RWPE2 (cell line): ENCODE measurements at regions not wholly inside any gene's neighbourhood (a gene's known extent, or its start where the extent isn't known, plus 50 kb on each side); places are given as distances from the start of the nearest gene placed in this dataset.

Experiments
- ATAC-seq: fragments of 200-7000 bp; cut with Tn5 transposase; 3 replicates; pipeline ENCODE4 v1.9.1; 2021; ENCODE audit warnings: low read depth
- DNase-seq: peaks from one replicate; pipeline ENCODE4 v3.0.0-alpha.2; 2020; ENCODE audit warnings: low spot score
- H3K27ac ChIP-seq: fragments of 450-650 bp; 2 replicates; pipeline ENCODE4 v1.5.1; 2017; ENCODE audit warnings: mild to moderate bottlenecking; ENCODE audit not compliant: poor library complexity, severe bottlenecking
- H3K27me3 ChIP-seq: fragments of 250-450 bp; sonication (Bioruptor Pico); 2 replicates; pipeline ENCODE4 v1.5.1; 2021; ENCODE audit warnings: mild to moderate bottlenecking, moderate library complexity; ENCODE audit not compliant: insufficient read depth, poor library complexity, severe bottlenecking
- H3K36me3 ChIP-seq: fragments of 250-450 bp; sonication (Bioruptor Pico); 2 replicates; pipeline ENCODE4 v1.5.1; 2020; ENCODE audit warnings: low read depth, mild to moderate bottlenecking, moderate library complexity
- H3K4me1 ChIP-seq: fragments of 250-450 bp; sonication (Bioruptor Pico); 2 replicates; pipeline ENCODE4 v1.5.1; 2021; ENCODE audit warnings: mild to moderate bottlenecking, moderate library complexity; ENCODE audit not compliant: insufficient read depth, poor library complexity, severe bottlenecking
- H3K4me3 ChIP-seq: fragments of 250-450 bp; sonication (Bioruptor Pico); 2 replicates; pipeline ENCODE4 v1.5.1; 2021; ENCODE audit warnings: mild to moderate bottlenecking, moderate library complexity; ENCODE audit not compliant: severe bottlenecking
- H3K9me3 ChIP-seq: fragments of 250-450 bp; sonication (Bioruptor Pico); 2 replicates; pipeline ENCODE4 v1.5.1; 2021; ENCODE audit warnings: mild to moderate bottlenecking, moderate library complexity; ENCODE audit not compliant: severe bottlenecking
- CTCF ChIP-seq: fragments of 450-650 bp; IDR thresholded peaks from one replicate; pipeline ENCODE4 v1.5.1; 2017; ENCODE audit warnings: mild to moderate bottlenecking, moderate library complexity; ENCODE audit not compliant: poor library complexity, severe bottlenecking

- no peak overlapping the region for H3K27ac ChIP-seq
- ATAC-seq: no peak
- TF ChIP-seq CTCF: no peak
Observed at GRCh38 chr20:3318226-3318884, 79.4 kb upstream of the SLC4A11 start.

GRCh38 chr20:3316136-3316535, 77.1 kb upstream of the SLC4A11 start:
- Histone ChIP-seq H3K27me3 (no peaks in the 10 kb centered on the region), H3K27ac (no peak overlapping the region), H3K4me1 (no peaks in the 10 kb centered on the region), H3K36me3 (peaks cover 48% of the 10 kb centered on the region), H3K9me3 (no peaks in the 10 kb centered on the region), H3K4me3 (no peak overlapping the region)
- ATAC-seq: no peak
- DNase-seq: no peak
- TF ChIP-seq CTCF: no peak

More at GRCh38 chr20:3318226-3318884, 79.4 kb upstream of the SLC4A11 start:
- Histone ChIP-seq H3K27me3 (no peaks in the 10 kb centered on the region), H3K4me3 (no peak overlapping the region), H3K4me1 (no peaks in the 10 kb centered on the region), H3K9me3 (no peaks in the 10 kb centered on the region), H3K36me3 (peaks cover 45% of the 10 kb centered on the region)
- no peak for DNase-seq

- ATAC-seq (no peak), DNase-seq (no peak)
- Histone ChIP-seq H3K4me1 (no peaks in the 10 kb centered on the region), H3K4me3 (no peak overlapping the region), H3K27me3 (no peaks in the 10 kb centered on the region), H3K9me3 (no peaks in the 10 kb centered on the region), H3K36me3 (peaks cover 54% of the 10 kb centered on the region), H3K27ac (no peak overlapping the region)
- TF ChIP-seq CTCF: no peak
Observed at GRCh38 chr20:3315136-3315535, 76.1 kb upstream of the SLC4A11 start.

- Histone ChIP-seq H3K27ac (no peak overlapping the region), H3K27me3 (no peaks in the 10 kb centered on the region), H3K4me1 (no peaks in the 10 kb centered on the region), H3K36me3 (peaks cover 62% of the 10 kb centered on the region), H3K9me3 (no peaks in the 10 kb centered on the region), H3K4me3 (no peak overlapping the region)
- no peak for TF ChIP-seq CTCF
- ATAC-seq: no peak
- DNase-seq: no peak
Observed at GRCh38 chr20:3314391-3314790, 75.4 kb upstream of the SLC4A11 start.

GRCh38 chr20:3313683-3314065, 74.7 kb upstream of the SLC4A11 start:
- peak; percentile 17 for TF ChIP-seq CTCF
- DNase-seq: no peak
- peak overlapping the region; percentile 0 for H3K27ac ChIP-seq
- no peaks in the 10 kb centered on the region for H3K27me3 ChIP-seq
- no peaks in the 10 kb centered on the region for H3K4me1 ChIP-seq
- no peak overlapping the region for H3K4me3 ChIP-seq
- peak; percentile 60 for ATAC-seq
- peaks cover 67% of the 10 kb centered on the region for H3K36me3 ChIP-seq
- H3K9me3 ChIP-seq: no peaks in the 10 kb centered on the region
